OCI-LY7 (cell line): ENCODE measurements at regions not wholly inside any gene's neighbourhood (a gene's known extent, or its start where the extent isn't known, plus 50 kb on each side); places are given as distances from the start of the nearest gene placed in this dataset.

Source experiments
- CTCF ChIP-seq: fragments of 200-600 bp; sonication (generic); conservative IDR thresholded peaks from 2 replicates; pipeline ENCODE4 v1.5.1; 2014; ENCODE audit warnings: mild to moderate bottlenecking, antibody characterized with exemption, low read length, moderate library complexity, mixed read lengths
- EZH2phosphoT487 ChIP-seq: fragments of 200-600 bp; sonication (generic); IDR thresholded peaks from 2 replicates; pipeline ENCODE4 v1.6.1; 2018; ENCODE audit warnings: low read depth, borderline replicate concordance, mild to moderate bottlenecking, mixed run types, antibody characterized with exemption, low read length, moderate library complexity, mixed read lengths

- TF ChIP-seq CTCF, result no peak
- no peak for TF ChIP-seq EZH2phosphoT487
Observed at GRCh38 chr15:31740203-31740602, 290.1 kb upstream of the CHRNA7 start.
